ENCODE measurements at regions not wholly inside any gene's neighbourhood (a gene's known extent, or its start where the extent isn't known, plus 50 kb on each side); places are given as distances from the start of the nearest gene placed in this dataset.
A peak's percentile ranks its signal among the peaks of the same experiment; 100 is the strongest.

GRCh38 chr2:106041150-106041549 lies 153.0 kb downstream of the UXS1 start:
- DNase-seq, result no peak

GRCh38 chr2:106039634-106040315 lies 154.3 kb downstream of the UXS1 start:
- no peak for DNase-seq

- DNase-seq, result no peak
These were observed 155.3 kb downstream of the UXS1 start for GRCh38 chr2:106038601-106039375.

- no peak for DNase-seq
These were observed 156.2 kb downstream of the UXS1 start for GRCh38 chr2:106037932-106038331.

GRCh38 chr2:106037262-106037661 lies 156.8 kb downstream of the UXS1 start:
- no peak for DNase-seq

- DNase-seq, result no peak
These were observed 159.8 kb downstream of the UXS1 start for GRCh38 chr2:106034325-106034724.

GRCh38 chr2:106032676-106033075 lies 161.4 kb downstream of the UXS1 start:
- DNase-seq, result no peak

- peak; percentile 64 for DNase-seq
These were observed 163.5 kb downstream of the UXS1 start for GRCh38 chr2:106030287-106031268.

- DNase-seq, result no peak
These were observed 165.9 kb downstream of the UXS1 start for GRCh38 chr2:106028192-106028591.

GRCh38 chr2:106026271-106027190 lies 167.6 kb downstream of the UXS1 start:
- DNase-seq, result no peak

- no peak for DNase-seq
These were observed 168.3 kb downstream of the UXS1 start for GRCh38 chr2:106025796-106026195.

- DNase-seq, result no peak
These were observed 172.5 kb downstream of the UXS1 start for GRCh38 chr2:106021662-106022028.

- no peak for DNase-seq
These were observed 173.1 kb downstream of the UXS1 start for GRCh38 chr2:106020821-106021661.

GRCh38 chr2:106020032-106020431 lies 174.1 kb downstream of the UXS1 start:
- no peak for DNase-seq

- no peak for DNase-seq
These were observed 176.0 kb downstream of the UXS1 start for GRCh38 chr2:106018141-106018540.

- DNase-seq, result no peak
These were observed 181.3 kb downstream of the UXS1 start for GRCh38 chr2:106012591-106013347.

GRCh38 chr2:106012001-106012590 lies 182.0 kb downstream of the UXS1 start:
- DNase-seq, result no peak

GRCh38 chr2:106011380-106011779 lies 182.7 kb downstream of the UXS1 start:
- no peak for DNase-seq

- DNase-seq, result no peak
These were observed 183.2 kb downstream of the UXS1 start for GRCh38 chr2:106010818-106011355.

GRCh38 chr2:106009096-106009495 lies 185.0 kb downstream of the UXS1 start:
- DNase-seq, result no peak

All from stimulated activated naive CD4-positive, alpha-beta T cell treated with Interleukin-2 at 50 U/mL for 16 hours (primary cell).